GM21723 (cell line): ENCODE measurements at regions not wholly inside any gene's neighbourhood (a gene's known extent, or its start where the extent isn't known, plus 50 kb on each side); places are given as distances from the start of the nearest gene placed in this dataset.

Experiments used
- ATAC-seq: cut with Tn5 transposase; IDR thresholded peaks from one replicate; pipeline ENCODE4 v1.9.1; 2021; ENCODE audit warnings: mild to moderate bottlenecking, moderate library complexity; ENCODE audit not compliant: unreplicated experiment

DNA sequence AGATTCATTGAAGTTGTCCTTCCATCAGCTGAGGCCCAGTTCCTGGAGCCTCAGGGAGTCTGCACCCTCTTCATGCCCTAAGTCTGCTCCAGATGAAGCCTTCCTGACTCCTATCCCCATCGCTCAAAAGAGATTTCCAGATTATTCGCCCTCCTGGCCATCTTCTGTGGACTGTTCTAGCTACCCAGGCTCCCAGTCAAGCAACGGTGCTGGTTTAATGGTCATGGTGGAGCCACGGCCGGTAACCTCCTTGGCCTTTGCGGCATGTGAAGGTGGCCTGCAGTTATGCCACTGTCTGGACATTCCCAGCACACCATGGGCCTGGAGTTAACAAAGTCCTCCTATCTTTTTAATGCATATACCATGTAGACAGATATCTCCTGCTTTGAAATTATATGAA, 140.1 kb upstream of the ASB18 start:
- no peak for ATAC-seq

DNA sequence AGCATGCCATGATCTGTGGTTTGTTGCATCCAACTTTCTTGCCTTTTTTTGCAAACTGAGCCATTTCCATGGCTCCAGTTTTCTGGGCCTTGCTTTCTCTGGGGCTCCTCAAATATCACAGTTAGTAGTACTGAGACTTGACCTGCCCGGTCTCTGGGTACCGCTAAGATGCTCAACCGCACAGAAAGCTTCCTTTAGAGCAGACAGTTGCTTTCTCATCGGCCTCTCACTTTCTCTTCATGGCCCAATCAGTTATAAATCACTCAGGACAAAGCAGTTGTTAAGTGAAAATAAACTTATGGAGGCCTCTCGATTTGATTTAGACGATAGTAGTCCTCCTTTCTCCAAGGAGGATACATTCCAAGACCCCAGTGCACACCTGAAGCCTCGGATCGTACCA, 141.2 kb upstream of the ASB18 start:
- no peak for ATAC-seq

DNA sequence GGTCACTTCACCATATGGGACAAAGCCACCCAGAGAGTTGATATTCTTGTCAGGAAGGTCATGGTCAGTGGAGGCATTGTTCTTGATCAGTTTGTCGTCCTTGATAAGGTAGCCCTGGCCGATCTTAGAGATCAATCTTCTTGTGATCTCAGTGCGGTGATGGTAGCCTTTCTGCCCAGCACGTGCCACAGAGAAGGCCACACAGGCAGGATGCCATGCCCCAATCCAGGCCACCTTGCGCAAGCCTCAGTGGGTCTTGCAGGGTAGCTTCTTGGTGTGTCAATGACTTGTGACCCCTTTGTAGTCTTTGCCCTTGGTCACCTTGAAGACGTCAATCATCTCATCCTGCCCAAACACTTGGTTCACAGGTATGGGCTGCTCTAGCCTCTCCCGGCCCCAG, 143.9 kb upstream of the ASB18 start:
- no peak for ATAC-seq

DNA sequence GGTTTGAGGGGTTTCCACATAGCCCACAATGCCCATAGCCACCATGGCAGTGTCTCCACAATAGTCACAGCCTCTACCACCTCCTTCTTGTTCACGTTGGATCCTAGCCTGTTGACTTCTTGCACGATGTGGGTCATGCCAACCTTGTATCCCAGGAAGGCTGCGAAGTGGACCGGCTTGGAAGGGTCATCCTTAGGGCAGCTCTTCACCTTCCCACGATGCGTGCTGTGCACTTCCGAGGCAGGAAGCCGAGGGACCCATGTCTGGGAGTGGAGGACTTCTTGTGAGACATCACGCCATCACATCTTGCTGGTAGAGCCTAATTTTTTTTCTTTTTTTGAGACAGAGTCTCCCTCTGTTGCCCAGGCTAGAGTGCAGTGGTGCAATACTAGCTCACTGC, 144.6 kb upstream of the ASB18 start:
- ATAC-seq, result no peak

DNA sequence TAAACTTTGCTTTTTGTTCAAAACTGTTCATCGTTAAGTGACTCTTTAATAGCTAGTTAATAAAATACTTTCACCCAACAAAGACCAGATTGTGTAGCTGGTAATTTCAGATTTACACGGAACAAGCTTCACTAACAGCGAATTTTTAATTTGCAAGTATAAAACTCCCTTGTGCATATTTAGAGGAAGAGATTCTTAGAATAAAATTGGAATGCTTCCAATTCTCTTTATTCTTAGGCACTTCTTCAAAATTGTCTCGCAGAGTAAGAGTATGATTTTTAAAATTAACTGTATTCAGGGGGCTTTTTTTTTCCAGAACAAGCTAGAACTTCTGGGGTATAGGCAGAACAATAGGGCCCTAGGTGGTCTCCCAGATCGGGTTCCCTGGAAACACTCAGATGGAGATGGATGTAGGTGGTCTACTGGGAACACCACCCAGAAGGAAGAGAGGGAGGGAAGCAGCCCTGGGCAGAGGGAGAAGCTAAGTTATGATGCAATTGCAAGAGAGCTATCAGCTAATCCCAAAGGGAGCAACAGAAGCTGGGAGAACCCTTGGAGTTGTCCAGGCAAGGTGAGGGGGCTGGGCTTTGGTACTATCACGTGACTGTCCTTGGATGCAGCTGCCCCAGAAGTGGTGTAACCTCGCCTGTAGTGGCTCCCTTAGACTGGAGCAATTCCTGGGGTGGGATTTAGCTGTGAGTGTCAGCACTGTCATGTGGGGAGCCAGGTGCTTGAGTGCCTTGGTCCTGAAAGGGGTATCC, 151.7 kb upstream of the ASB18 start:
- ATAC-seq, result no peak

DNA sequence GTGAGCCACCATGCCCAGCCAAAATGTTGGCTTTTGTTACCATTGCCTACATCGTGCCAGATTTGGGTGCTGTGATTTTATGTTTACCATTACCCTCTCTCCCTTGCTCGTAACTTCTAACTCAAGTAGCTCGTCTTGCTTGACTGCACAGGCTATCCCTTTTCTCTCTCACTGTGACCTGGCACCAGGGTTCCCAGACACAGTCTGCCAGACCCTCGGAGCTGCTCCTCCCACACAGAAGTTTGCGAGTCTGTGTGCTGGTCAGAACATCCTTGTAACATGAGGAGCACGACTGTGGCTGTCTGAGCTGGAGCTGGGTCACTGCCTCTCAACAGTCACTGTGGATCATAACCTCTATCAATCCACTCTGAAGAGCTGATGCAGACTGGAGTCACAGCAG, 152.5 kb upstream of the ACKR3 start:
- ATAC-seq, result no peak

DNA sequence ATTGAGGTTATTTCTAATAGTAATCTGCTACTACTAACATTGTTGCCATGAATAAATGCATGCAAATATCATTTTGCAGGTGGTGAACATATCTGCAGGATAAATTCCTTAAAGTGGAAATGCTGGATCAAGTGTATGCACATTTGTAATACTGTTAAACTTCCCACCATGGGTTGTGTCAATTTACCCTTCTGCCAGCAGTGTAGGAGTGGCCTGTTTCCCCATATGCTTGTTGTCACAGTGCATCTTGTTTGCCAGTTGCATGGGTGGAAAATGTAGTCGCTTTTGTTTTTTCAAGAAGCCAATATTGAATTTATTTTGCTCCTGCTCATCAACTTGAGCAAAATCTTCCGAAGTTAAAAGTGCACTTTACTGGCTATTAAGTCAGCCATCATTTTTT, 139.0 kb upstream of the ACKR3 start:
- ATAC-seq, result no peak

DNA sequence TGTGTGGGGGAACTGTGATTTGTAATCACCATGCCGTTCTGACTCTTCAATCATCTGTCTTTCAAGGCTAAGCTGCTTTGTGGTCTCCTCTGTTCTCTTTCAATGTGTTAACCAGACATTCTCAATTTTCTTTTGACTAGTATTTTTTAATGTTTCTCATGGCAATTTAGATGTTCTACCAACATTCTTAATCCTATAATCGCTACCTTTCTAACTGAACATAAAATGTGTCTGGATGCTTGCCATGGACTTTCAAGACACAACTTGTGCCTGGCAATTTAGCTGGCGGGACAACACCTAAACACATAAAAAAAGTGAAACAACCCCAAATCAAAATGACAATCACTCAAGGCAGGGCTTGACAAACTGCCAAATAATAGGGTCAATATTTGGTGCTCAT, 135.0 kb upstream of the ACKR3 start:
- ATAC-seq, result no peak

DNA sequence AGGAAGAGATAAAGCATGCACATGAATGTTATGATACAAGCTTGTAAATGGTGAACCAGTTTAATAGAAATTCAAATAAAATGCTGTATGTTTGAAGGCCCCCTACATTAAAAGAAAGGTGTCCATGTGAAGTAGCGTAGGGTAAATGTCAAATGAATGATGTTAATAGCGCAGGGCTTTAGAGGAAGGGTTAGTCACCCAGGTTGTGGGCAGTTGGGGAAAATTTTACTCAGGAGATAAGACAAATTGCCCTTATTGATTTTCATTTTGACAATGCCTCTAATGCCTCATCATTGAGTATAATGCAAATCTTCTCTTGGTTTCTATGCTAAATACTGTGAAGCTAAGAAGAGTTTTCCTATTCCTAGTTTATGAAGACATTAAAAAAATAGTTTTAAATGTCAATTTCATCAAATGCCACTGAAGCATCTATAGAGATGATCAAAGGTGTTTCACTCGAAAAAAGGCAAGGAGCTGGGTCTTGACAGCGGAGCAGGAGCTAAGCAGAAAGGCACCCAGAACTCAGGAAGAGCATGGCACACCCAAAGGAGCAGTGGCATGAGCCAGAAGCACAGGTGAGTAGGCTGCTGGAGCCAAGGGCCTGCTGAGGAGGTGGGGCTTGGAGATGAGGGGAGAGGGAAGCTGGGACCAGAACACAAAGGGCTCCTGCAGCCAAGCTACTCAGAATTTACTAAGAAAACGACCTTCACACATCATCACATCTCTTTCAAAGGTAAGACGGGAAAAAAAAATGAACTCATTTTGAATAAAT, 129.3 kb upstream of the ACKR3 start:
- no peak for ATAC-seq

DNA sequence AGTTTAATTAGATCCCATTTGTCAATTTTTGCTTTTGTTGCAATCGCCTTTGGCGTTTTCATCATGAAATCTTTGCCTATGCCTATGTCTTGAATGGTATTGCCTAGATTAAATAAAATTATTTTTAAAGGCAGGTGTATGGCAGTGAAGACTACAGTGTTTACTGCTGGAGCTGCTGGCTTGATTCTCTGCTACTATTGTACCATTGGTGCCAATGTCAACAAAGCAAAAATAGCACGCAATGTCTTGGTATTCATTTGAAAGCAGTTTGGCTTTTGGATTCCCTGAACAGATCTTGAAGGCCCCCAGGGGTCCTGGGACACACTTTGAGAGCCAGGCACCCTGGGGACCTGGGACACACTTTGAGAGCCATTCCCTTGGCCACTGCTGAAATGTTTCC, 125.4 kb upstream of the ACKR3 start:
- ATAC-seq, result no peak

DNA sequence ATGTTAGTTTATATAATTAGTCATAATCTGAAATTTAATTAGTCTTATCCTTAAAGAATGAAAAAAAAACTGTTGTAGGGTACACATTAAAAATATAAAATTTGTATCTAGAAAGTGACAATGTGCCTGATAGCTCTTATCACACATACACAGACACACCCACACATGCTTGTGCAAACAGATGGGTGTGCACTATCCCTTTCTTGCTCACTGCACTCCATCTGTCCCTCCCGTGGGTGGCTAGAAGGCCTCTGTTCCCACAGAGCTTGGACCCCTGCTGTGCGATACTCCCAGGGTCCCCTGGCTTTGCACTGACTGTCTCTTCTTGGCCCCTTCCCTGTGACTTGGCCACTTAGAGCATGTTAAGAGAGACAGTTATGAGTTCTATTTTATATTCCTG, 123.9 kb upstream of the ACKR3 start:
- no peak for ATAC-seq

DNA sequence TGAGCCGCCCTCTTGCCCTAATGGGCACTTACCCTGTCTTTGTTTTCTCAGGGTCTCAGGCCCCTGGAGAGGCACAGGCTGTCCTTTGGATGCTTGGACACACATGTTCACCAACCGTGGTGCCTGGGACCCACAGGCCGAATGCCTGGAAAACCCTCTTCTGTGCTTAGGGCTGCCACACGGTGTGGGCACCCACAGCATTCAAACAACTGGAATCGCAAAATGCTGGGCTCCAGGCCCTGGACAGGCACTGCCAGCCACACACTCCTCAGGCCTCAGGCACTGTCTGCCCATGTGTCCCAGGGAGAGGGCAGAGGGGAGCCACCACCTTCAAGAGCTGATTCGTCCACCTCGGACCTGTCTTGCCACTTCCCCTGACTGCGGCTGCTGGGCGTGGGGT, 123.1 kb upstream of the ACKR3 start:
- no peak for ATAC-seq

DNA sequence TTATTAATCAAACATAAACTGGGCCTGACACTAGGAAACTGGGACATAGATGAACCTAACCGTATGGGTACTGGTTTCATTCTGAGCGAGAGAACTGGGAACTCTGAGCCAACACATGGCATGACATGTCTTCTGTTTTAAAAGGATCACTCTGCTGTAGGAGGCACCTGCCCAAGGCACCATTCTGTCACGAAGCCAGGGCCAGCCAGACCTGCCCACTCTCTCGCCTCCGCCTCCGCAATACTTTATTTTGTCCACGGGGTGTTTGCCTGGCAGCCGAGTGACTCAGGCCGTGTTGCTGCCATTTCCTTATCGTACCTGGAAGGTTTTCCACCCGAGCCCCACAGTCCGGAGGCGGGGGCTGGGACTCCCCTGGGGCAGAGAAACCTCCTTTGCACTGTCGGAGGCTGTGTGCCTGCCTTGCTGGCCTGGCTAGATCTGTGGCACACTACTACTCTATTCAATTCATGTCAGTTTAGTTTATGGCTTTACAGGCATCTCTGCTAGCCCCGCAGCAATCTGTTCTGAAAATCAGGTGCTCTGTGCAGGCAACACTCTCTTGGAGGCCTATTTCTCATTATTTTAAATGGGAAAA, 120.4 kb upstream of the ACKR3 start:
- no peak for ATAC-seq

DNA sequence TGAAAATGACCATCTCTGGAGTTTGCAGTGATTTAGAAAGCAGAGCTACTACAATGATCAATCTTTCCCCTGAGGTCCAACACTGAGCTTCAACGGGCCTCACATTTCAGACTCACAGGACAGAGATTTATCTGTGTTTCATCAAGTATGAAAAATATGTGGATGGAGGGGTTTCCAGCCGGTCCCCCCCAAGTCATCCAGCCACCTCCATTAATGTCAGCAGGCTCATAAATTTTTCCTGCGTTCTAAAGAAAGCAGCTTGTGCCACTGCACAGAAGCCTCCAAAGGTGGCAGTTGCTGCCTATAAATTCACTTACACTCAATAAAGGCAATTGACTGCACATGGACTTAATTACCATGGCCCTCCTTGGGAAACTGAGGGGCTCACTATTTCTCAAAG, 117.4 kb upstream of the ACKR3 start:
- no peak for ATAC-seq

DNA sequence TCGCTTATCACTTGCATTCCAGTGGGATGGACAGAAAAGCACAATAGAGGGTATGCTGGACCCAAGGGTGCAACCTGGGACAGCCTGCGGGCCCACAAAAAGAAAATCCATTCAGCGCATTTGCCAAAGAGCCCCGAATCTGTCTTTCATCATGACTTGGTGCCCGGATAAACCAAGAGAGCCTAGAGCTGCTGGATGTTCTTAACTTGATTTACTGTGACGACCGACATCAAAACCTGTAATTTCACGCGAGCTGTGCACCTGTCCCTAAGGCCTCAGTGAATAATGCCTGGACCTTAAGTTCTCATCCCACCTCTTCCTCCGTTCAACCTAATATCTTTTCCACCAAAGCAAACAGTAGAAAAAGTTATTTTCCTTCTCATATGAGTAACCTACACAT, 115.5 kb upstream of the ACKR3 start:
- ATAC-seq, result no peak

DNA sequence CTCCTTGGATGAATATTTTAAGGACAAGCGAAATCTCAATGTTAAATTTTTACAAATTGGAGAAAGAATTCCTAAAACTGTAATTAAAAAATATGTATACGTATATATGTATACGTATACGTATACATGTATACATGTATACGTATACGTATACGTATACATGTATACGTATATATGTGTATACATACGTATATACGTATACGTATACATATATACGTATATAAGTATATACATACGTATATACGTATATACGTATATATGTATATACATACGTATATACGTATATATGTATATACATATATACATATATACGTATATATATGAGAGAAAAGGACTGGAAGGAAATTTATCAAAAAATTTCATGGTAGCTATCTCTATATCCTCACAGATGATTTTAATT, 110.2 kb upstream of the ACKR3 start:
- ATAC-seq, result no peak

DNA sequence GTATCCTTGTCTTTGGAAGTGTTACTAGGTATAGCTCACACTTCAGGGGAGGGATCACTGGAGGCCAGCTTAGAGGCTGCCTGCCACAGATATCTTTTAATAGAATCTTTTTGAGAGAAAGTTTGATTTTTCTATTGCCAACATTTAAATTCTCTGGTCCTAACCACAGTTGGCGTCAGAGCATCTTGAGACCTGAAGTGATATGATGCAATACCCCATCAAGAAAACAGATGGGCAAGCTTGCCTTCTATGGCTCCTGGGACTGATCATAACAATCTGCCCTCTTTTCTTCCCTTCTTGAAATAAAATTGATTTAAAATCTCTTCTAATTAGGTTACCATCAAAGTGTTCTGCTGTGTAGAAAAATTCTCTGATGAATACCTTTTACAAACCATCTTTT, 105.5 kb upstream of the ACKR3 start:
- no peak for ATAC-seq

DNA sequence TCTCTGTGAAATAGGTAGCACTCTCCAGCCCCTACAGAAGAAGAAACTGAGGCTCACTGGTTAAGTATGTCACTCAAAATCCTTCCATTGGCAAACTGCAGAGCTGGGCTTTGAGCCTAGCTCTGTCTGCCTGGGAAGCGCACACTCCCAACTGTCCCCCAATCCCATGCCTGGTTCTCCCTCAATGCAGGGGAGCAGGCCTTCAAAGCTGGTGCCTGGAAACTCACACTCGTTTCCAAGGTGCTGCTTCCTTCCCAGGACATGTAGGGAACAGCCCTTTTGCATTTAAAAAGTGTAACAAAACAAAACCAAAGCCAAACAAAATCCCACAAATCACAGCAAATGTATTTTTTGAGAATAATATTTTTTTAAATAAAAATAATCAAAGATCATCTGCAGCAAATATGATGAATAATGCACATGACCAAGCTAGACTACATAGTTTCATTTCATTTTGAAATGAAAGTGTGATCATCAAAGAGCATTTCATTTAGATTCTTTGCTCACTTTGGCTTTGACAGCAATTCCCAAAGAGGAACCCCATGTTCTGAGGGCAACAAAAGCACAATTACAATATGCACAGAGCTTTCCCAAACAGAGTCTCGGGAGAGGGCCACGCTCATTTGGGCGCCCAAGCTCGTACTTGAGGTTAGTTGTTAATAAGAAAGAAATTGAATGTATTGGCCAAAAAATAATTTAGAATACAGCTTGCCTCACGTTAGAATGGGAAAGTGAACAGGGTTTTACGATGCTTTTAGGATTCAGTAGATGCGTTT, 96.7 kb upstream of the ACKR3 start:
- no peak for ATAC-seq

DNA sequence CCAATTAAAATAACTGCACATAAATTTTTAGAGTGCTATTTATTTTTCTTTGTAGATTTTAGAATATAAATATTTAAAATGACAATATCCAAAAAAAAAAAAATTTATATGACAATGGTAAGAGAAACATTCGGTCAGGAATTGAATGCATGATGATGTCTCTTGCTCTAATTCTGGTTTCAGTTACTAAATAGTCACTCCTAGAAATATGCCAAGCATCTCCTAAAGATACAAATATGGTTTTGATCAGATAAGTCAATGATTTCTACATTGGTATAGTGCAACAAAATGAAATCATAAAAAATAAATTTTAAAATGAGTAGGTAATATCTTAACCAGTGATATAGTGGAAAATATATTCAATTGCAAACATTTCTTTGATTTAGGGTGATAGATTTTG, 95.9 kb upstream of the ACKR3 start:
- ATAC-seq, result no peak

DNA sequence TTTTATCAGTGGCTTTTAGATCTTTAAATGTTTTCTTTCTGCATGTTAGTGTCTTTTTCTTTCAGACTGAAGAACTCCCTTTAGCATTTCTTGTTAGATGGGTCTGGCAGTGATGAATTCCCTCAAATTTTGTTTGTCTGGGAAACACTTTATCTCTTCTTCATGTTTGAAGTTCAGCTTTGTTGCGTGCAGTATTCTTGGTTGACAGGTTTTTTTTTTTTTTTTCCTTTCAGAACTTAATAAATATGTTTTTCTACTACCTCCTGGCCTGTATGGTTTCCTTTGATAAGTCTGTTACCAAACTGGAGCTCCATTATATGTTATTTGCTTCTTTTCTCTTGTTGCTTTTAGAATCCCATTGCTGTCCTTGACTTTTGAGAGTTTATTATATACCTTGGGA, 89.8 kb upstream of the ACKR3 start:
- no peak for ATAC-seq

DNA sequence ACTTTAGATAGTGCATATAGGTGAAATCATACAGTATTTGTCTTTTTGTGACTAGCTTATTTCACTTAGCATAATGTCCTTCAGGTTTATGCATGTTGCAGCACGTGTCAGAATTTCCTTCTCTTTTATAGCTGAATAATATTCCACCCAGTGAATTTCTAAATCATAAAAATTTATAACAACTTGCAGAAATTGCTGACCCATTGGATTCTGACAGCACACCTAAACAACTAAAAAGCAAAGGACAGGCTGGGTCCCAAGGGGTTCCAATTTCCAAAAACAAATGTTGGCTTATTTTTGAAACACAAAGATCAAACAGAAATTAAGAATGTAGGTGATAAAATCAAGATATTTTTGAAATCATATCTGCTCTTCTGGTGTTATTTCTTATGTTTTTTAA, 86.5 kb upstream of the ACKR3 start:
- ATAC-seq, result no peak

DNA sequence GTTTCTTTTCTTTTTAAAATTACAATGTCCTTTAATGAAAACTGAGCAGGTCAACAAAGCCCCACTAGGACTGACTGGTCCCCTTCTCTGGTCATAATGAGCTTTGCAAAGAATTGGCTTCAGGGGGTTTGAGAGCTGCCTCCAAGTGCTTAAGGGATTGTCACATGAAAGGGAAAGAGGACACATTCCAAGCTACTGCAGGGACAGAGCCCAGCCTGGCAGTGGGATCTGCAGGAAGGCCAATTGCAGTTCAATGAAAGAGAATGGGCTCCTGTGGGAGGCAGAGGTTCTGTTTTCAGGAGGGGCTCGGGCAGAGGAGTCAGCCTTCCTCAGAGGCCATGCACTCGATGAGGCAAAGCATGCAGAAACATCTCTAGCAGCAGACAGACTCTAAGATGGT, 84.1 kb upstream of the ACKR3 start:
- no peak for ATAC-seq
